ENCODE measurements at regions not wholly inside any gene's neighbourhood (a gene's known extent, or its start where the extent isn't known, plus 50 kb on each side); places are given as distances from the start of the nearest gene placed in this dataset.

DNA sequence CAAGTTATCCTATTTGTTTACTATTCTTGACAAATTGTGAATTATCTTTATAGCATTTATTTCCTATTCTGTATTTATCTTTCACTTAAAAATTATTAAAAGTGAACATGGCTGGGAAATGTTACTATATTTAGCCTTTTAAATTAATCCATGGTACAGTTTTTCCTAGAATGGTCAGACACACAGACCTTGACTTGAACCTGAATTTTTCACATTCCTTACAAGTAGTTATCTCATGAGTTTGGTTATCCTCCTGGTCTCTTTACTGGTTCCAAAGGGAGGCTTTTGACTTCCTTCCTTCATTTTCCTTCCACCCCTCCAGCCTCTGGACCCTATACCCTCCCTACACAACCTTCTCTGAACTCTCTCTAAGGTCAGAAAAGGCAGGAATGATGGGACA, 280.6 kb downstream of the SATB1 start:
- FAIRE-seq: no peak
- no peak for DNase-seq (ENCODE audit: insufficient read length, low spot score)
- TF ChIP-seq, protein P1, sequence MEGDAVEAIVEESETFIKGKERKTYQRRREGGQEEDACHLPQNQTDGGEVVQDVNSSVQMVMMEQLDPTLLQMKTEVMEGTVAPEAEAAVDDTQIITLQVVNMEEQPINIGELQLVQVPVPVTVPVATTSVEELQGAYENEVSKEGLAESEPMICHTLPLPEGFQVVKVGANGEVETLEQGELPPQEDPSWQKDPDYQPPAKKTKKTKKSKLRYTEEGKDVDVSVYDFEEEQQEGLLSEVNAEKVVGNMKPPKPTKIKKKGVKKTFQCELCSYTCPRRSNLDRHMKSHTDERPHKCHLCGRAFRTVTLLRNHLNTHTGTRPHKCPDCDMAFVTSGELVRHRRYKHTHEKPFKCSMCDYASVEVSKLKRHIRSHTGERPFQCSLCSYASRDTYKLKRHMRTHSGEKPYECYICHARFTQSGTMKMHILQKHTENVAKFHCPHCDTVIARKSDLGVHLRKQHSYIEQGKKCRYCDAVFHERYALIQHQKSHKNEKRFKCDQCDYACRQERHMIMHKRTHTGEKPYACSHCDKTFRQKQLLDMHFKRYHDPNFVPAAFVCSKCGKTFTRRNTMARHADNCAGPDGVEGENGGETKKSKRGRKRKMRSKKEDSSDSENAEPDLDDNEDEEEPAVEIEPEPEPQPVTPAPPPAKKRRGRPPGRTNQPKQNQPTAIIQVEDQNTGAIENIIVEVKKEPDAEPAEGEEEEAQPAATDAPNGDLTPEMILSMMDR (IDR thresholded peaks at IDR 0.05; ENCODE audit: insufficient read depth, missing control alignments): no peak

- TF ChIP-seq, protein P1 (IDR thresholded peaks at IDR 0.05; ENCODE audit: insufficient read depth, missing control alignments): no peak
- FAIRE-seq: no peak
- DNase-seq (ENCODE audit: insufficient read length, low spot score): no peak
These were observed 281.8 kb downstream of the SATB1 start for GRCh38 chr3:18143258-18143780.

GRCh38 chr3:18137958-18138357, 287.2 kb downstream of the SATB1 start:
- TF ChIP-seq, protein P1 (IDR thresholded peaks at IDR 0.05; ENCODE audit: insufficient read depth, missing control alignments): no peak
- FAIRE-seq (no peak), DNase-seq (ENCODE audit: insufficient read length, low spot score) (no peak)

- FAIRE-seq: no peak
- TF ChIP-seq, protein P1 (IDR thresholded peaks at IDR 0.05; ENCODE audit: insufficient read depth, missing control alignments): no peak
These were observed 289.9 kb downstream of the SATB1 start for GRCh38 chr3:18135060-18135814.

GRCh38 chr3:18134386-18135059, 290.6 kb downstream of the SATB1 start:
- TF ChIP-seq, protein P1 (IDR thresholded peaks at IDR 0.05; ENCODE audit: insufficient read depth, missing control alignments): no peak
- FAIRE-seq (no peak), DNase-seq (ENCODE audit: insufficient read length, low spot score) (no peak)

More at GRCh38 chr3:18135060-18135814, 289.9 kb downstream of the SATB1 start:
- no peak for DNase-seq (ENCODE audit: insufficient read length, low spot score)

- no peak for FAIRE-seq
These were observed 292.1 kb downstream of the SATB1 start for GRCh38 chr3:18132991-18133390.

More at GRCh38 chr3:18132991-18133390, 292.1 kb downstream of the SATB1 start:
- no peak for DNase-seq (ENCODE audit: insufficient read length, low spot score)
- TF ChIP-seq, protein P1 (IDR thresholded peaks at IDR 0.05; ENCODE audit: insufficient read depth, missing control alignments): no peak

All from D721Med (cell line).